ENCODE measurements at regions not wholly inside any gene's neighbourhood (a gene's known extent, or its start where the extent isn't known, plus 50 kb on each side); places are given as distances from the start of the nearest gene placed in this dataset.

DNA sequence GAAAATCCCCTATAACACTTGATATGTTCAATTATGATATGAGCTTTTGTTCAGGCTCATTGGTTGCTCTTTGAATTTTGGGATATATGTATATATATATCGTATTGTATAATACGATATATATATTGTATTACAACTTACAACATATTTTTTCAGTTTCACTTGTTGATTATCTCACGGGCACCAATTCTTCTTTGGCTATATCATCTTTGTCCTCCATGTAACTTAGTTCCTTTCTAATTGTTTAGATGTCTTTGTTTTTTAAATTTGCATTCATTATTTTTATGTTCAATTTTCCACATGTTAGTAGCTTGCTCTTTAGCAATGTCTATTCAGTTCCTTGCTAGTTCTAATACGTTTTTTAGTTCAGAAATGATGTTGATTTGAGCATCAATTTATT lies 150.0 kb downstream of the BACH1 start:
- TF ChIP-seq POLR2A (IDR thresholded peaks at IDR 0.05) (no peak), CTCF (IDR thresholded peaks at IDR 0.05 in 4 of 5, conservative IDR thresholded peaks at IDR 0.05 in 1 of 5) (no peak)
